ENCODE measurements at regions not wholly inside any gene's neighbourhood (a gene's known extent, or its start where the extent isn't known, plus 50 kb on each side); places are given as distances from the start of the nearest gene placed in this dataset.
"Not testable (repeated sequence)": the region's sequence is repeated elsewhere in the genome, so short reads cannot be mapped to it uniquely, and the experiment has no call there.

DNA sequence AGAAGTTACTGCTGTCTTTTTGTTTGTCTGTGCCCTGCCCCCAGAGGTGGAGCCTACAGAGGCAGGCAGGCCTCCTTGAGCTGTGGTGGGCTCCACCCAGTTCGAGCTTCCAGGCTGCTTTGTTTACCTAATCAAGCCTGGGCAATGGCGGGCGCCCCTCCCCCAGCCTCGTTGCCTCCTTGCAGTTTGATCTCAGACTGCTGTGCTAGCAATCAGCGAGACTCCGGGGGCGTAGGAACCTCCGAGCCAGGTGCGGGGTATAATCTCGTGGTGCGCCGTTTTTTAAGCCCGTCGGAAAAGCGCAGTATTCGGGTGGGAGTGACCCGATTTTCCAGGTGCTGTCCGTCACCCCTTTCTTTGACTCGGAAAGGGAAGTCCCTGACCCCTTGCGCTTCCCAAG, 335.6 kb downstream of the ADGRL2 start:
- TF ChIP-seq, protein P1, sequence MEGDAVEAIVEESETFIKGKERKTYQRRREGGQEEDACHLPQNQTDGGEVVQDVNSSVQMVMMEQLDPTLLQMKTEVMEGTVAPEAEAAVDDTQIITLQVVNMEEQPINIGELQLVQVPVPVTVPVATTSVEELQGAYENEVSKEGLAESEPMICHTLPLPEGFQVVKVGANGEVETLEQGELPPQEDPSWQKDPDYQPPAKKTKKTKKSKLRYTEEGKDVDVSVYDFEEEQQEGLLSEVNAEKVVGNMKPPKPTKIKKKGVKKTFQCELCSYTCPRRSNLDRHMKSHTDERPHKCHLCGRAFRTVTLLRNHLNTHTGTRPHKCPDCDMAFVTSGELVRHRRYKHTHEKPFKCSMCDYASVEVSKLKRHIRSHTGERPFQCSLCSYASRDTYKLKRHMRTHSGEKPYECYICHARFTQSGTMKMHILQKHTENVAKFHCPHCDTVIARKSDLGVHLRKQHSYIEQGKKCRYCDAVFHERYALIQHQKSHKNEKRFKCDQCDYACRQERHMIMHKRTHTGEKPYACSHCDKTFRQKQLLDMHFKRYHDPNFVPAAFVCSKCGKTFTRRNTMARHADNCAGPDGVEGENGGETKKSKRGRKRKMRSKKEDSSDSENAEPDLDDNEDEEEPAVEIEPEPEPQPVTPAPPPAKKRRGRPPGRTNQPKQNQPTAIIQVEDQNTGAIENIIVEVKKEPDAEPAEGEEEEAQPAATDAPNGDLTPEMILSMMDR (IDR thresholded peaks at IDR 0.05): not testable (repeated sequence)
- TF ChIP-seq POLR2A (IDR thresholded peaks at IDR 0.05): not testable (repeated sequence)
